ENCODE measurements at regions not wholly inside any gene's neighbourhood (a gene's known extent, or its start where the extent isn't known, plus 50 kb on each side); places are given as distances from the start of the nearest gene placed in this dataset.

GRCh38 chr14:96633096-96633495, 130.9 kb downstream of the PAPOLA start:
- TF ChIP-seq EZH2 (IDR thresholded peaks at IDR 0.05; ENCODE audit: borderline replicate concordance, low read length) (no peak), CTCF (IDR thresholded peaks at IDR 0.05; ENCODE audit: low read length) (no peak)
- no peak overlapping the region for H3K9ac ChIP-seq (ENCODE audit: low read length)
- H3K9me3 ChIP-seq (ENCODE audit: low read length): no peaks in the 10 kb centered on the region
- no peaks in the 10 kb centered on the region for H3K9me2 ChIP-seq (ENCODE audit: low read depth, low read length)
- no peak overlapping the region for H3K4me3 ChIP-seq (ENCODE audit: low read depth, low read length, poor library complexity, severe bottlenecking)
- no peaks in the 10 kb centered on the region for H4K20me1 ChIP-seq (ENCODE audit: insufficient read depth, low read length)
- no peak overlapping the region for H2AFZ ChIP-seq (ENCODE audit: low read length)
- no peaks in the 10 kb centered on the region for H3K79me2 ChIP-seq (ENCODE audit: insufficient read depth, low read length)
- 0 out of 2 replicates have a peak, but pooled peaks cover 3% of the 10 kb centered on the region for H3K27me3 ChIP-seq (ENCODE audit: insufficient read depth, low read length)
- no peaks in the 10 kb centered on the region for H3K4me1 ChIP-seq (ENCODE audit: insufficient read depth, low read length, severe bottlenecking)
- no peaks in the 10 kb centered on the region for H3F3A ChIP-seq (ENCODE audit: insufficient read depth, low read length)
- H3K27ac ChIP-seq (ENCODE audit: low read depth, low read length, poor library complexity, severe bottlenecking): no peak overlapping the region
- no peaks in the 10 kb centered on the region for H3K36me3 ChIP-seq (ENCODE audit: insufficient read depth, low read length)
- no peak overlapping the region for H3K4me2 ChIP-seq (ENCODE audit: low read length)

- no peaks in the 10 kb centered on the region for H3K4me1 ChIP-seq (ENCODE audit: insufficient read depth, low read length, severe bottlenecking)
- H3K4me3 ChIP-seq (ENCODE audit: low read depth, low read length, poor library complexity, severe bottlenecking): no peak overlapping the region
- H3K9ac ChIP-seq (ENCODE audit: low read length): no peak overlapping the region
- H3K4me2 ChIP-seq (ENCODE audit: low read length): no peak overlapping the region
- no peaks in the 10 kb centered on the region for H3F3A ChIP-seq (ENCODE audit: insufficient read depth, low read length)
- no peaks in the 10 kb centered on the region for H4K20me1 ChIP-seq (ENCODE audit: insufficient read depth, low read length)
- H3K27ac ChIP-seq (ENCODE audit: low read depth, low read length, poor library complexity, severe bottlenecking): no peak overlapping the region
- no peaks in the 10 kb centered on the region for H3K9me3 ChIP-seq (ENCODE audit: low read length)
- no peak overlapping the region for H2AFZ ChIP-seq (ENCODE audit: low read length)
- 0 out of 2 replicates have a peak, but pooled peaks cover 7% of the 10 kb centered on the region for H3K27me3 ChIP-seq (ENCODE audit: insufficient read depth, low read length)
- H3K9me2 ChIP-seq (ENCODE audit: low read depth, low read length): no peaks in the 10 kb centered on the region
- TF ChIP-seq EZH2 (IDR thresholded peaks at IDR 0.05; ENCODE audit: borderline replicate concordance, low read length) (no peak), CTCF (IDR thresholded peaks at IDR 0.05; ENCODE audit: low read length) (no peak)
- no peaks in the 10 kb centered on the region for H3K79me2 ChIP-seq (ENCODE audit: insufficient read depth, low read length)
- H3K36me3 ChIP-seq (ENCODE audit: insufficient read depth, low read length): no peaks in the 10 kb centered on the region
Measured at GRCh38 chr14:96634481-96634880, 132.3 kb downstream of the PAPOLA start.

GRCh38 chr14:96634896-96635295, 132.7 kb downstream of the PAPOLA start:
- no peaks in the 10 kb centered on the region for H4K20me1 ChIP-seq (ENCODE audit: insufficient read depth, low read length)
- 0 out of 2 replicates have a peak, but pooled peaks cover 7% of the 10 kb centered on the region for H3K27me3 ChIP-seq (ENCODE audit: insufficient read depth, low read length)
- TF ChIP-seq EZH2 (IDR thresholded peaks at IDR 0.05; ENCODE audit: borderline replicate concordance, low read length) (no peak), CTCF (IDR thresholded peaks at IDR 0.05; ENCODE audit: low read length) (no peak)
- no peaks in the 10 kb centered on the region for H3K79me2 ChIP-seq (ENCODE audit: insufficient read depth, low read length)
- H3K4me2 ChIP-seq (ENCODE audit: low read length): no peak overlapping the region
- no peak overlapping the region for H2AFZ ChIP-seq (ENCODE audit: low read length)
- H3K9me2 ChIP-seq (ENCODE audit: low read depth, low read length): no peaks in the 10 kb centered on the region
- no peaks in the 10 kb centered on the region for H3F3A ChIP-seq (ENCODE audit: insufficient read depth, low read length)
- H3K36me3 ChIP-seq (ENCODE audit: insufficient read depth, low read length): no peaks in the 10 kb centered on the region
- no peak overlapping the region for H3K9ac ChIP-seq (ENCODE audit: low read length)
- no peaks in the 10 kb centered on the region for H3K4me1 ChIP-seq (ENCODE audit: insufficient read depth, low read length, severe bottlenecking)
- no peaks in the 10 kb centered on the region for H3K9me3 ChIP-seq (ENCODE audit: low read length)
- no peak overlapping the region for H3K27ac ChIP-seq (ENCODE audit: low read depth, low read length, poor library complexity, severe bottlenecking)
- no peak overlapping the region for H3K4me3 ChIP-seq (ENCODE audit: low read depth, low read length, poor library complexity, severe bottlenecking)
